GM19238 (cell line): ENCODE measurements at regions not wholly inside any gene's neighbourhood (a gene's known extent, or its start where the extent isn't known, plus 50 kb on each side); places are given as distances from the start of the nearest gene placed in this dataset.

Experiments
- DNase-seq: peaks from one replicate; pipeline ENCODE4 v3.0.0; 2011; ENCODE audit warnings: low spot score; ENCODE audit not compliant: insufficient read length

- no peak for DNase-seq
Measured at GRCh38 chr11:27215471-27216269, 147.3 kb downstream of the CCDC34 start.

DNA sequence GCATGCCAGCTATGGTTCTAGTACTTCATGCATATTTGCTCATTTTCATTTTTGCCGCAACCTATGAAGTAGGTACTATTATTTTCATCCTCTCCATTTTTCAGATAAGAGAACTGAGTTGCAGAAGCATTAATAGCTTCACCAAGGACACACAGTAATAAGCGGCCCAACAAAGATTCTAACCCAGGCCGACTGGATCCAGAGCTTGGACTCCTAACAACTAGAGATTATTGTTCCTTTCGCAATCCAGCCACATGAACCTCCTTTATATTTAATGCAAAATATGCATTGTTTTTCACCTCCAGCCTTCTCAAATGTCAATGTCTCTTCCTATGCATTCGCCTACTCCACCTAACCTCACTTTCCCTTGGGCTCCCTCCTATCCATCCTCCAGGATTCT, 148.3 kb downstream of the CCDC34 start:
- DNase-seq = no peak

DNA sequence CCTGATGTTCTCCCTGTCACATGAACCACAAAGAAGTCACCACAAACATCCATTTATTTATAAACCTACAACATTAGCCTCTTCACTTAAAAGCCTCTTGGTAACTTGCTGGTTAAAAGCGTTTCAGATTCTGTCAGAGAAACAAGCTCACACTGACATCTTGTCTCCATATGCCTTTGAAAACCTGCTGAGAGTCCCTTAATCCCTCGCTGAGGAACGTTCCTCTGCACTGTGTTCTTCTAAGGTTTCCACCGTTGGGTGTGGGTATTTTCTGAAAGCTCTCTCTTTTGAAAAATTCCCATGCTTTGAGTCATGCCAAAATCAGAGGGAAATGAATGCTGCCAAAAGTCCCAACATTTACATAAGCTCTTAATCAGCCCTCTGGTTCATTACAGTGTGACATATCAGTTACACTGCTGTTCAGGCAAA, 149.8 kb downstream of the CCDC34 start:
- no peak for DNase-seq

GRCh38 chr11:27212248-27212780, 150.7 kb downstream of the CCDC34 start:
- DNase-seq = no peak

GRCh38 chr11:27211370-27212127, 151.5 kb downstream of the CCDC34 start:
- DNase-seq = no peak

DNA sequence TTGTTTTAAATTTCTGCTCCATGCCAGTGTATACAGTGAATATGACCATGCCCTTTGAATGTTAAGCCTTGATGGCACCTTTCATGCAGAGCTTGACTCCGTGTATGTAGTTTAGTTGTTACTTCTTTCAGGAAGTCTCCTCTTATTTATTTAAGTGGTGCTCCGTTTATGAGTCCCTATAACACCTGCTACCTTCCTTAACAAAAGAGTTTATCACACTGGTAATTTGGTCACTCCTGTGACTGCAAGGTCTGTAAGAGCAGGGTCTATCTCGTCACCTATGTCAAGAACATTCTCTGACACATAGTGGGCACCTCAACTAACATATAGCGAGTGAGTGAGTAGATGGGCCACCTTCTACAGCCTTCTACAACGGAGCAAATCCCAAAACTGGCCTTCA, 152.5 kb downstream of the CCDC34 start:
- DNase-seq = no peak

- DNase-seq = no peak
Measured at GRCh38 chr11:27209562-27210005, 153.4 kb downstream of the CCDC34 start.

DNA sequence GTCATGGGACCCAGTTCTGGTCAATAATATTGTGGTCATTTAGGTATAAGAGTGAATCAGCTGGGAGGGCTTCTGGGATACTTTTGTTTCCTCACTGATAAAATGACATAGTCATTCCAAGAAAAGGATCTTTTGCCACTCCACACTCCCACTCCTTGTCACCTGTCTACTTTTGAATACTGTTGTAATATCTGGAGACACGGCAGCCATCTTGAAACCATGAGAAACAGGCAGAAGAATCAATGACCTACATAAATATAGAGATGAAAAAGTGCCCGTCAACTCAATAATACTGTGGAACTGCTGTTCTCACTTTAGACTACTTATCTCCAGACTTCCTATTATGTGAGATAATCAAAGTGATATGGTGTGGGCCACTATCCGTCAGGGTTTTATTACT, 154.2 kb downstream of the CCDC34 start:
- DNase-seq = no peak

- DNase-seq = no peak
Measured at GRCh38 chr11:27207025-27207650, 155.9 kb downstream of the CCDC34 start.

DNA sequence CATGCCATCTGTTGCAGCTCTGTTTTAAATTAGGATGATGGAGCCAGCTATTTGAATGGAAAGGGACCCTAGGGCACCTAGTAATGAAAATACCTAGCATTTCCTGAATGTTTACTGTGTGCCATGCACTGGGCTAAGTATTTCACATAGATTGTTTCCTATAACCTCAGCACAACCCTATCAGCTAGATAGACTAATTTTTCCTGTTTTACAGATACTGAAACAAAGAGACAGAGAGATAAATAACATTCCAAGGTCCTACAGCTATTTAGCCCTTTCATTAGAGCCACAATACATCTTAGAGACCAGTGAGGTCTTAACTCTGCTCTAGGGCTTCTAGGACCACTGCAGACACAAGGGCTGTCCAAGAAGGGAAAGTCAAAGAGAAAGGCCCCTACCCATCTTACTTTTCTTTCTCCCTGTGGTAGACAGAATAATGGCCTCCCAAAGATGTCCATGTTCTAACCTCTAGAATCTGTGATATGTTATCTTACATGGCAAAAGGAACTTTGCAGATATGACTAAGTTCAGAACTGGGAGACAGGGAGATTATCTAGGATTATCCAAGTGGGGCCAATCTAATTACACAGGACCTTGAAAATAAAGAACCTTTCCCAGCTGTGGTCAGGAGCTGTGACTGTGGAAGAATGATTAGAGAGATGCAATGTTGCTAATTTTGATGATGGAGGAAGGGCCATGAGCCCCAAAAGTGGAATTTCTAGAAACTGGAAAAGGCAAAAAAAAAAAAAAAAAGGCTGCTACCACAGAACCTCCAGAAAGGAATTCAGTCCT, 157.0 kb downstream of the CCDC34 start:
- no peak for DNase-seq

- DNase-seq = no peak
Measured at GRCh38 chr11:27205250-27205649, 157.8 kb downstream of the CCDC34 start.

DNA sequence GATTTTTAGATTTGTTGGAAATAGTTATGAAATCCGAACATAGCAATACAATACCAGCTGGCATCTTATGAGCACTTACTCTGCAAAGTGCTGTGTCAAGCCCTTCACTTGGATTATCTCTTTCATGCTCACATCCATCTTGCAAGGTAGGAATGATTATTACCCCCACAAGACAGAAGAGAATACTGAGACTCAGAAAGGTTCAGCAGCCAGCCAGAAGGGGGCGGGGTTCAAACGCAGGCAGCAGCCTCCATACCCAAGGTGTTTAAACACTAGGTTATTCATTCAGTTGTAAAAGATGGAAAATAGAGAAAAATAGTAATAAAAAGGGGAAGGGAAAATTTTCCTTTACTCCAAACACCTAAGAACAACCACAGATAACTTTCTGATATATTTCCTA, 158.5 kb downstream of the CCDC34 start:
- no peak for DNase-seq

GRCh38 chr11:27203077-27203647, 159.9 kb downstream of the CCDC34 start:
- DNase-seq = no peak

DNA sequence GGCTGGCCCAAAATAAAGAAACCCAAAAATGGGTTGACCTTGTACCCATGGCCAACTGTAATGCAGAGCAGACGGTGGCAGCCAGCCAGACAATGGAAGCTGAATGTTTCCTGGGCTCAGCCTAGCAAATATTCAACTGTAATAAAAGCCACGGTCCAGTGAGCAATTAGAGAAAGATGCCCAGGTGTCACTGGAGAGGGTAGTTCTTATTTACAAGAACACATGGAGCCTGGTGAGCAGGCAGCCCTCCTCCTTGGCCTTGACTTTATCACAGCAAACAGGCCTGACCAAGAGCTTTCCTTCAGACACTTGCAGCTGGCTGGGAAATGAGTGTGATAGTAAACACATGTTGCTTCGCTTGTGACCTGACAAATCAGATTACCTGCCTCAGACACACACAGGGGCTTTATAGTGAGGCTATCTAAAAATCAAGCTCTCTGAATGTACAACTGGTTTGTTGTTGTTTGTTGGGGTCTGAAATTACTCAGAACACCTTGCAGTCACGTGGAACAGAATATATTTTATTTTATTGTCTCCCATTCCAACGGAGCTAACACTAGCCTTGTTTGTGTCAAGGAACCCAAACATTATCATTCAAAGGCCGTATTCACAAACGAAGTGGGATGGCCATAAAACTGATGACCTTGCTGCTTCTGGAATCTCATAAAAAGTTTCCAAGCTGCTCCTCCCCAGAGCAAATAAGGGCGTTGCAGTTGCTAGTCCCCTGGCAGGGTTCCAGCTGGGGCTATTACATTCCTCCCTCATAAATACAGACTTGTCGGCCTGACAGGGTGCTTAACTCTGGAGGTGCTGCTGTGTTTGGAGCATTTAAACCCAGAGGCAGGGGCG, 161.1 kb downstream of the BBOX1 start:
- DNase-seq = no peak

- no peak for DNase-seq
Measured at GRCh38 chr11:27200779-27201453, 160.3 kb downstream of the BBOX1 start.

- DNase-seq = no peak
Measured at GRCh38 chr11:27196203-27196897, 155.7 kb downstream of the BBOX1 start.

- no peak for DNase-seq
Measured at GRCh38 chr11:27195837-27196202, 155.2 kb downstream of the BBOX1 start.

GRCh38 chr11:27194976-27195375, 154.4 kb downstream of the BBOX1 start:
- DNase-seq = no peak
